ENCODE measurements at regions not wholly inside any gene's neighbourhood (a gene's known extent, or its start where the extent isn't known, plus 50 kb on each side); places are given as distances from the start of the nearest gene placed in this dataset.

DNA sequence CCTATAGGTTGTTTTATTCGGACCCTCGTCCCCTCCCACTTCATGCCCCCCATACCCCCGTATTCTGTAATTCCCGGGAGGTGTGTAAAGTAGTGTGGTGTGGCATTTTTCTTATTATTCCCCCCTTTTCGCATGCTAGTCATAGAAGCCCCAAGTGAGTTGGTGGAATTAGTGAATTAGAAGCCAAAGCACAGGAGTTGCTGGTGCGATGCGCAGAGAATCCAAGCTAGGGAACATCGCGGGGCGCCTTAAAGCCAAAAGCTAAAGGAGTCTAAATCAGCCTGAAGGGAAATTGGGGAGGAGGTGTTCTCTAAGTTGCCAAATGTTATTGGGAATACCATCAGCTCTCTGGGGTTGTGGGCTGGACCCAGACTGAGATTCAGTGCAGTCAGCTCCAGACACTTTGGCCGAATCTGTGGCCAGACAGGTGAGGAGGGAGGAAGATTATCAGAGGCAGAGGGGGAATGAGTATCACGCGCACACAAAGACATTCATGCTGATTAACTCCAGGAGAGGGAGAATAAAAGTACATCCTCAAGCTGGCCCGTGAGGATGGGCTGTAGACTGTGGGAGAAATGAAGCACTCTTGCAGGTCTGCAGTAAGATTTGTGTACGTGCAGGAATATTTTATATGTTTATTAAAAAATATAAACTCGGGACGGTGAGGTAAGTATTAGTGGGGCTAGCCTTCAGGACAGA is 102.8 kb upstream of the HSD17B12 start:
- no peak for TF ChIP-seq POLR2A (IDR thresholded peaks at IDR 0.05)
- TF ChIP-seq, protein P1, sequence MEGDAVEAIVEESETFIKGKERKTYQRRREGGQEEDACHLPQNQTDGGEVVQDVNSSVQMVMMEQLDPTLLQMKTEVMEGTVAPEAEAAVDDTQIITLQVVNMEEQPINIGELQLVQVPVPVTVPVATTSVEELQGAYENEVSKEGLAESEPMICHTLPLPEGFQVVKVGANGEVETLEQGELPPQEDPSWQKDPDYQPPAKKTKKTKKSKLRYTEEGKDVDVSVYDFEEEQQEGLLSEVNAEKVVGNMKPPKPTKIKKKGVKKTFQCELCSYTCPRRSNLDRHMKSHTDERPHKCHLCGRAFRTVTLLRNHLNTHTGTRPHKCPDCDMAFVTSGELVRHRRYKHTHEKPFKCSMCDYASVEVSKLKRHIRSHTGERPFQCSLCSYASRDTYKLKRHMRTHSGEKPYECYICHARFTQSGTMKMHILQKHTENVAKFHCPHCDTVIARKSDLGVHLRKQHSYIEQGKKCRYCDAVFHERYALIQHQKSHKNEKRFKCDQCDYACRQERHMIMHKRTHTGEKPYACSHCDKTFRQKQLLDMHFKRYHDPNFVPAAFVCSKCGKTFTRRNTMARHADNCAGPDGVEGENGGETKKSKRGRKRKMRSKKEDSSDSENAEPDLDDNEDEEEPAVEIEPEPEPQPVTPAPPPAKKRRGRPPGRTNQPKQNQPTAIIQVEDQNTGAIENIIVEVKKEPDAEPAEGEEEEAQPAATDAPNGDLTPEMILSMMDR (IDR thresholded peaks at IDR 0.05) = no peak

Data from testis (tissue), 2 donors.